Activated T-cell treated with anti-CD3 and anti-CD28 coated beads, Interleukin-2, amount 50 U/mL, for 48 hours (primary cell): ENCODE measurements at regions not wholly inside any gene's neighbourhood (a gene's known extent, or its start where the extent isn't known, plus 50 kb on each side); places are given as distances from the start of the nearest gene placed in this dataset.

Experiments used
- DNase-seq, 2 experiments: peaks; one replicate each; pipeline ENCODE4 v3.0.0-alpha.2; 2020

DNA sequence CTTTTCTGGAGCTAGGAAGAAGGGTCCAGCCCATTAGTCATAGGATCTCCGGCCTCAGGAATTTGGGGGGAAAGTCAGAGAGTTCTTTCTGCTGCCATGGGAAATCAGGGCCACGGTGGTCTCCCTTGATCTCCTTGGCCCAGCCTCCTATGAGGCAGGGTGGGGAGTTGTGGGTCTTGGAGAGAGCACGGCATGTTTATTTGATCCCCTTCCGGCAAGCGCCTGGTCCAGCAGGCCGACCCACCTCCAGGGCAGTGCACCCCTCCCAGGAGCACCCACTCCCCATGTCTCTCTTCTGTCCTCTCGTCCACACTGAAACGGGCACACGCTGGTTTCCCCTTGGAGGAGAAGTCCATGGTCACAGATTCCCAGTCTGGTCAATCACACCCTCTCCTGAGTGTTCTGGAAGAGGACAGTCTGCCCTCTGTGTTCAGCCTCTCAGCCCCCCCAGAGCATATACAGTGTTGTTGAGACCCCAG, 464.6 kb upstream of the HS6ST1 start:
- no peak for DNase-seq

DNA sequence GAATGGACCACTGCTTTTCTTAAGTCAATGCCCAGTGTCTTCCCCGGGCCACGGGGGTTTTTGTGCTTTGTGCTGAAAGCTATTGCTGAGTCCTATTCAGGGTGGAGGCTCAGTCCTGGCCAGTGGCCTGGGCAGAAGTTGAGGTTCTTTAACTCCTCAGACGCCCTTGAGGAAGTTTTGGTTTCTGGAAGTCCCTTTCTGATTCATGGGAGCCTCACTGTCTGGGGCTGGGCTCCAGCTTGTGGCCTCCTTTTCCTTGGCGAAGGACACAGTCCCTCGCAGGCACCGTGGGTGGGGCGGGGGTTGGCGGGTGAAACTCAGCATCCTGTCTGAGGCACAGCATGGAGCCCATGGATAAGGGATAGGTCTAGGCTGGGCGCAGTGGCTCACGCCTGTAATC, 465.2 kb upstream of the HS6ST1 start:
- no peak for DNase-seq

GRCh38 chr2:128784626-128785306, 466.1 kb upstream of the HS6ST1 start:
- DNase-seq: no peak

- no peak for DNase-seq
Observed at GRCh38 chr2:128786316-128786715, 467.6 kb upstream of the HS6ST1 start.

DNA sequence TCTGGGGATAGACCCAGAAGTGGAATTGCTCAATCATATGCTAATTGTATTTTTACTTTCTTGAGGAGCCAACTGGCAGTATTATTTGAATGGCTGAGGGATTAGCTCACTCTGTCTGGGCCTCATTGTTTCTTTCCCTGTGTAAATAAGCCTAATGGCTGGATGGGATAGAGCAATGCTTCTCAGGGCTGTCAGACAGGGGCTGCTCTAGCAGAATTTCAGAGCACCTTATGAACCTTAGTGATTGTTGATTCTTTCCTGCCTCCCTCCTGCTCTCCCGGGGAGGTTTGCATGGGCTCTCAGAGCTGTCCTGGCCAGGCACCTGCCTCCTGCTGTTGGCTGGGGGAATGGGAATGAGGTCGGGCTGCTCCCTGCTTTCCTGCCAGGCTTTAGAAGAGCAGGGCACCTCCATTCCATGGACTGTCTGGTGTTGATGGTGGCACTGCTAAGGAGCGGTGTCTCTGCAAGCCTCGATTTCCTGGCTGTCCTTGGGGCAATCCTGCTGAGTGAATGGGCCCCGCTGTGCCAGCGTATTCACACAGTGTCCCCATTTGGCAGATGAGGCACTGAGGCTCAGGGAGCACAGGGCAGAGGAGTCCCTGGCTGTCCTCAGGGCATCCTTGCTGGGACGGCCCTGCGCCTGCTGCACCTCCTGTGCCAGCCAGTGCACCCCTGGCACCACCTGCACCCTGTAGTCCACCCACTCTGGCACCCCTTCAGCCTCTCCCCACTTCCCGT, 468.2 kb upstream of the HS6ST1 start:
- DNase-seq: no peak

GRCh38 chr2:128787616-128788015, 468.9 kb upstream of the HS6ST1 start:
- DNase-seq: no peak

GRCh38 chr2:128788636-128789220, 470.1 kb upstream of the HS6ST1 start:
- no peak for DNase-seq

DNA sequence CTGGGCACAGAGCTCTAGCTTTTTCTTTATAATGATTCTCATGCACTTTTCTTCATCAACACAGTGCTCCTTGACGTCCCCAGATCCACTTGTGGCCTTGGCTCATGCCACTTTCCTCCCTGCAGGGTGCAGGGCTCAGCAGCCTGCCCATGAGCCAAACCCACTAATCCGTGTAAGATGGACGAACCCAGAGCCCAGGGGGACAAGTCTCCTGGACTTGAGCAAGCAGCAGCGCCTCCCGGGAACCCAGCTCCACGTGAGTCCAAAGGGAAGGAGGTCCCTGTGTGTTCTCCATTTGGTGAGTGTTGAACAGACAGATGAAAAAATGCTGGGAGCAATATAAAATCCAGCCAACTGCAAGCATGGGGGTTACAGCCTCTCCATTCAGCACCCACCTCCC, 470.6 kb upstream of the HS6ST1 start:
- DNase-seq: no peak

- DNase-seq: no peak
Observed at GRCh38 chr2:128789776-128790455, 471.2 kb upstream of the HS6ST1 start.

DNA sequence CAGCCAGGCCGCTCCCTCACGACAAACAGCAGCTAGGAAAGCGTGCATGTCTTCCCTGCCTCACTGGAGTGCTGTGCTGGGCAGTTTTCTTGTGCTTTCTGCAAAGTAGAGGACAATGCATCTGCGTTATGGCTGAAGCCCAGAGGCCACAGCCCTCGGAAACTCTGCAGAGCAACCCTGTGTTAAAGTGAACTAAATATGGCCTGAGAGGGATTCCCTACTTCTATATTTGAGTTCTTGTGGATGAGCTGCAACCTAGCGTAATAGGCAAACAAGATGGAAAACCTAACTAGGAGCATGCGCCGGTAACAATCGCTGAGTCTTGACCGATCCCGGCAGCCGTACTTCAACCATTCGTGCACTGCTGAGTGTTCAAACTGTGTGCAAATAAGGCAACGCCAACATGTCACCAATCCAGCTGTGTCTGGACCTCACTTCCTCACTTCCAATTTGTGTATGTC, 471.9 kb upstream of the HS6ST1 start:
- DNase-seq: no peak

GRCh38 chr2:128791120-128791984, 472.7 kb upstream of the HS6ST1 start:
- DNase-seq: no peak

- DNase-seq: no peak
Observed at GRCh38 chr2:128791985-128792320, 473.3 kb upstream of the HS6ST1 start.

DNA sequence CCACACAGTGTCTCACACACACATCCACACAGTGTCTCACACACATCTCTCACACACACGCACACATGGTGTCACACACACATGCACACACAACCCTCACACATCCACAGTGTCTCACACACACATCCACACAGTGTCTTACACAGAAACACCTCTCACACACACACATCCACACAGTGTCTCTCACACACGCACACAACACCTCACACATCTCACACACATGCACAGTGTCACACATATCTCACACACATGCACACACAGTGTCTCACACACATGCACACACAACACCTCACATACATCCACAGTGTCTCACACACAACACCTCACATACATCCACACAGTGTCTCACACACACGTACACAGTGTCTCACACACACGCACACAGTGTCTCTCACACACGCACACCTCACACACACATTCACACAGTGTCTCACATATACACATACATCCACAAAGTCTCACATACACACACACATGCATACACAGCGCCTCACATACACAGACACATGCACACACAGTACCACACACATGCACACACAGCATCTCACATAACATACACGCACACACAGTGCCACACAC, 473.9 kb upstream of the HS6ST1 start:
- no peak for DNase-seq

DNA sequence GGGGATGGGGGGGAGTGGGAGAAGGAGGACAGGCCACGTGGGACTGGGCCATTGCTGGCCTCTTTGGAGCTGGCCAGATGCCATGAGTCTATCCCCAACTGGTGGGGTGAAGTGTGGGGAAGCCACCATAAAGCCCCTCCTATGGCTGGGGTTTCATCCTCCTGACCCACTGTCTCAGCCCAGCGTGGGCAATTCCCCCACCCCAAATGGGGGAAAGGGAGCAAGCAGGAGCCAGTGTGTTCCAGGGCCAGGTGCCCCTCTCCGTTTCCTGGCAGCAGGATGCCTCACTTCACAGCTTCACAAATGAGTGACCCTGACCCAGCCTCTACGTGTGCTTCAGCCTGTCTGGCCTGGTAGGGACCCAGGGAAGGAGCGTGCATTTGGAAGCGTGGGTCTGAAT, 474.7 kb upstream of the HS6ST1 start:
- DNase-seq: no peak

- no peak for DNase-seq
Observed at GRCh38 chr2:128794285-128794684, 475.6 kb upstream of the HS6ST1 start.

DNA sequence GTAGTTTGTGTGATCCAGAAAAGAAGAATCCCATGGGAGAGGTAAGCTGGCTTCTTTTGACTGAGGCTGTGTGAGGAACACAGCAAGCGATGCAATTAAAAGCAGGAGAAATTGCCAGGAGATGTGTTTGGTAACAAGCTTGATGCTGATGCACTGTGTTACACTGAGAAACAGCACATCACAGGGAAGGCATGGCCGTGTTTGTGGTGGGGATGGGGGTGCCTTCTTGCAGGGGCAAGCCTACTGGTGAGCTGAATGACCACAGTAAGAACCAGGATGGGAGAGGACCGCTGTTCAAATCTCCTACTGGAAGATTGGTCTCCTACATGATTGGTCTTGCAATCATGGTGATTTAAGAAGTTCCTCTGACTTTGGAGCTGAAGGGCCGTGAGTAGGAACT, 477.7 kb upstream of the HS6ST1 start:
- no peak for DNase-seq

- DNase-seq: no peak
Observed at GRCh38 chr2:128797092-128797491, 478.4 kb upstream of the HS6ST1 start.

GRCh38 chr2:128797533-128797932, 478.9 kb upstream of the HS6ST1 start:
- DNase-seq: no peak

DNA sequence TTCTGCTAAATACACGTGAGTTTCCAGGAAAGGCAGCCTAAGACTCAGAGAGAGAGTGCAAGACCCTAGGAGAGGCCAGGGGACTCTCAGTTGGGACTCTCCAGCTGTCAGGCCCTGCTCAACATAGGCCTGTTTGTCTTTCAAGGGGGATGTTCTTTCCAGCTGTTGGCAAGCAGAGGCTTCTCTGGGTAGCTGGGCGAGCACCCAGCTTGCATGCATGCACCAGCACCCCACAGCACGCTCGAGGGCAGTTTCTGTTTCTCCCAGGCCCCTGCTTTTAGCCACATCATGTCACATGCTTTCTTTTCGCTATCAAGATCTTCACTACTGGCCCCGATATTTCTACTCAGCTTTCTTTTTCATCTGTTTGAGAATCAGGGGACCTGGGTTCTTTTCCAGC, 479.3 kb upstream of the HS6ST1 start:
- DNase-seq: no peak

DNA sequence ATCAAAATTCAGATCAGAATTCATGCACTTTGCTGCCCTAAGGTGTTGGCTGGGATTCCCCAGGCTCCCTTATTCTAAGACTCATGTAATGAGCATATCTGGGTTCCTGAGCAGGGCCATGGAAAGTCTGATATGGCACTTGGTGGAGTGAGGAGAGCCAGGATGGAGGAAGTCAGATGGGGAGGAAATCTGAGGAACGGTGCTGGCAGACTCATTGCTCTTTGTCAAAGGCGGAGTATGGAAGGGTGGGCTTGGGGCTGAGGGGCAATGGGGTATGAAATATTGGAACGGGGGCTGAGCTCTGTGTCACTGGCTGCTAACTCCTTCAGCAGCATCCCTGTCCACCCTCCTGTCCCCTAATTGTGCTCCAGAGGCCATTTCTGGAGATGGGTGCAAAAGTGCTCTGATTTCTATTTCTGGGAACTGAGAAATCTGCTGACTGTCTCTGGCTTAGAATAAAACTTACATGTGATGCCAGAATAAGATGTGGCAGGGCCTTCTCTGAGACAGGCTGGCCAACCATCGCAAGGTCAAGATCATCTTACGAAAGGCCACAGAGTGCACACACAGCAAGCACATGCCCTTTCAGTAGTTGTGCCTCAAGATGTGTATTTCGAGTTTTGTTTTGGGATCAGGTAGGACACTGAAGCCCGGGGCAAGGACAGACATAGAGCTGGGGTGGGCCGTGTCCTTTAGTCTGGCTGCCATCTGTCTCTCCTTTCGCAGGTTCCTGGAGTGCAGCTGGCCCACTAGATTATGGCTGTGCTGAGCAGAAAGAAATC, 480.0 kb upstream of the HS6ST1 start:
- DNase-seq: no peak

- no peak for DNase-seq
Observed at GRCh38 chr2:128799284-128799552, 480.6 kb upstream of the HS6ST1 start.

- no peak for DNase-seq
Observed at GRCh38 chr2:128799730-128800129, 481.1 kb upstream of the HS6ST1 start.
